ENCODE measurements at regions not wholly inside any gene's neighbourhood (a gene's known extent, or its start where the extent isn't known, plus 50 kb on each side); places are given as distances from the start of the nearest gene placed in this dataset.

- TF ChIP-seq POLR2A (IDR thresholded peaks at IDR 0.05) = no peak
- TF ChIP-seq, protein P1, sequence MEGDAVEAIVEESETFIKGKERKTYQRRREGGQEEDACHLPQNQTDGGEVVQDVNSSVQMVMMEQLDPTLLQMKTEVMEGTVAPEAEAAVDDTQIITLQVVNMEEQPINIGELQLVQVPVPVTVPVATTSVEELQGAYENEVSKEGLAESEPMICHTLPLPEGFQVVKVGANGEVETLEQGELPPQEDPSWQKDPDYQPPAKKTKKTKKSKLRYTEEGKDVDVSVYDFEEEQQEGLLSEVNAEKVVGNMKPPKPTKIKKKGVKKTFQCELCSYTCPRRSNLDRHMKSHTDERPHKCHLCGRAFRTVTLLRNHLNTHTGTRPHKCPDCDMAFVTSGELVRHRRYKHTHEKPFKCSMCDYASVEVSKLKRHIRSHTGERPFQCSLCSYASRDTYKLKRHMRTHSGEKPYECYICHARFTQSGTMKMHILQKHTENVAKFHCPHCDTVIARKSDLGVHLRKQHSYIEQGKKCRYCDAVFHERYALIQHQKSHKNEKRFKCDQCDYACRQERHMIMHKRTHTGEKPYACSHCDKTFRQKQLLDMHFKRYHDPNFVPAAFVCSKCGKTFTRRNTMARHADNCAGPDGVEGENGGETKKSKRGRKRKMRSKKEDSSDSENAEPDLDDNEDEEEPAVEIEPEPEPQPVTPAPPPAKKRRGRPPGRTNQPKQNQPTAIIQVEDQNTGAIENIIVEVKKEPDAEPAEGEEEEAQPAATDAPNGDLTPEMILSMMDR (IDR thresholded peaks at IDR 0.05) = no peak
Measured at GRCh38 chr18:60069145-60069544, 169.3 kb downstream of the PMAIP1 start.

All from testis (tissue), 2 donors.